GM12878 (cell line): ENCODE measurements at regions not wholly inside any gene's neighbourhood (a gene's known extent, or its start where the extent isn't known, plus 50 kb on each side); places are given as distances from the start of the nearest gene placed in this dataset.
A peak's percentile ranks its signal among the peaks of the same experiment; 100 is the strongest.

Source experiments
- ASH2L ChIP-seq: fragments of 300-600, 200-600 bp; sonication (generic); IDR thresholded peaks from 2 replicates; pipeline ENCODE4 v1.6.1; 2017; ENCODE audit warnings: low read depth, mild to moderate bottlenecking, borderline replicate concordance
- ATF3 ChIP-seq: IDR thresholded peaks from 2 replicates; pipeline ENCODE4 v1.6.1; 2011; ENCODE audit warnings: low read depth, mild to moderate bottlenecking, low read length, moderate library complexity, borderline replicate concordance; ENCODE audit errors: extremely low read depth
- ATF7 ChIP-seq: fragments of 450-650 bp; IDR thresholded peaks from 2 replicates; pipeline ENCODE4 v1.6.1; 2016; ENCODE audit warnings: low read depth, mild to moderate bottlenecking
- CHD1 ChIP-seq: IDR thresholded peaks from 2 replicates; pipeline ENCODE4 v1.6.1; 2012; ENCODE audit warnings: low read depth, low read length, improper control_type of control experiment
- IRF3 ChIP-seq: fragments of 450-650 bp; IDR thresholded peaks from 2 replicates; pipeline ENCODE4 v1.6.1; 2014; ENCODE audit warnings: mild to moderate bottlenecking
- KLF5 ChIP-seq: fragments of 450-650 bp; IDR thresholded peaks from 2 replicates; pipeline ENCODE4 v1.6.1; 2014; ENCODE audit warnings: mild to moderate bottlenecking; ENCODE audit not compliant: partially characterized antibody
- PAX8 ChIP-seq: fragments of 450-650 bp; IDR thresholded peaks from 2 replicates; pipeline ENCODE4 v1.6.1; 2017; ENCODE audit warnings: mild to moderate bottlenecking, moderate library complexity
- PML ChIP-seq: IDR thresholded peaks from 2 replicates; pipeline ENCODE4 v1.6.1; 2012; ENCODE audit warnings: low read length, inconsistent platforms
- POLR2AphosphoS2 ChIP-seq: IDR thresholded peaks from 2 replicates; pipeline ENCODE4 v1.6.1; 2011; ENCODE audit warnings: low read depth, mild to moderate bottlenecking, low read length, improper control_type of control experiment, moderate library complexity
- RFX5 ChIP-seq: IDR thresholded peaks from 2 replicates; pipeline ENCODE4 v1.6.1; 2011; ENCODE audit warnings: low read depth, low read length, improper control_type of control experiment
- SPI1 ChIP-seq: IDR thresholded peaks from 2 replicates; pipeline ENCODE4 v1.6.1; 2011; ENCODE audit warnings: low read depth, mild to moderate bottlenecking, low read length, moderate library complexity, borderline replicate concordance; ENCODE audit not compliant: insufficient read depth
- USF2 ChIP-seq: IDR thresholded peaks from 2 replicates; pipeline ENCODE4 v1.6.1; 2011; ENCODE audit warnings: low read depth, low read length, improper control_type of control experiment, borderline replicate concordance
- WRNIP1 ChIP-seq: IDR thresholded peaks from 2 replicates; pipeline ENCODE4 v1.6.1; 2011; ENCODE audit warnings: low read depth, low read length, improper control_type of control experiment, borderline replicate concordance
- YBX1 ChIP-seq: fragments of 450-650 bp; IDR thresholded peaks from 2 replicates; pipeline ENCODE4 v1.6.1; 2016; ENCODE audit warnings: antibody characterized with exemption
- TF ChIP-seq, protein P1 (sequence below): fragments of 450-650 bp; formaldehyde crosslinking; IDR thresholded peaks from 2 replicates; pipeline ENCODE4 v1.4.0; 2020; ENCODE audit warnings: mild to moderate bottlenecking, moderate library complexity

GRCh38 chr7:125355899-125356298, 426.3 kb upstream of the POT1 start (continued):
- TF ChIP-seq ASH2L (no peak), PAX8 (no peak), RFX5 (no peak), ATF7 (peak; percentile 53), KLF5 (no peak), IRF3 (no peak), POLR2AphosphoS2 (no peak), WRNIP1 (no peak), PML (no peak), USF2 (no peak), SPI1 (no peak), YBX1 (no peak), CHD1 (no peak), ATF3 (no peak)
- TF ChIP-seq, protein P1, sequence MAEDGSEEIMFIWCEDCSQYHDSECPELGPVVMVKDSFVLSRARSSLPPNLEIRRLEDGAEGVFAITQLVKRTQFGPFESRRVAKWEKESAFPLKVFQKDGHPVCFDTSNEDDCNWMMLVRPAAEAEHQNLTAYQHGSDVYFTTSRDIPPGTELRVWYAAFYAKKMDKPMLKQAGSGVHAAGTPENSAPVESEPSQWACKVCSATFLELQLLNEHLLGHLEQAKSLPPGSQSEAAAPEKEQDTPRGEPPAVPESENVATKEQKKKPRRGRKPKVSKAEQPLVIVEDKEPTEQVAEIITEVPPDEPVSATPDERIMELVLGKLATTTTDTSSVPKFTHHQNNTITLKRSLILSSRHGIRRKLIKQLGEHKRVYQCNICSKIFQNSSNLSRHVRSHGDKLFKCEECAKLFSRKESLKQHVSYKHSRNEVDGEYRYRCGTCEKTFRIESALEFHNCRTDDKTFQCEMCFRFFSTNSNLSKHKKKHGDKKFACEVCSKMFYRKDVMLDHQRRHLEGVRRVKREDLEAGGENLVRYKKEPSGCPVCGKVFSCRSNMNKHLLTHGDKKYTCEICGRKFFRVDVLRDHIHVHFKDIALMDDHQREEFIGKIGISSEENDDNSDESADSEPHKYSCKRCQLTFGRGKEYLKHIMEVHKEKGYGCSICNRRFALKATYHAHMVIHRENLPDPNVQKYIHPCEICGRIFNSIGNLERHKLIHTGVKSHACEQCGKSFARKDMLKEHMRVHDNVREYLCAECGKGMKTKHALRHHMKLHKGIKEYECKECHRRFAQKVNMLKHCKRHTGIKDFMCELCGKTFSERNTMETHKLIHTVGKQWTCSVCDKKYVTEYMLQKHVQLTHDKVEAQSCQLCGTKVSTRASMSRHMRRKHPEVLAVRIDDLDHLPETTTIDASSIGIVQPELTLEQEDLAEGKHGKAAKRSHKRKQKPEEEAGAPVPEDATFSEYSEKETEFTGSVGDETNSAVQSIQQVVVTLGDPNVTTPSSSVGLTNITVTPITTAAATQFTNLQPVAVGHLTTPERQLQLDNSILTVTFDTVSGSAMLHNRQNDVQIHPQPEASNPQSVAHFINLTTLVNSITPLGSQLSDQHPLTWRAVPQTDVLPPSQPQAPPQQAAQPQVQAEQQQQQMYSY (CRISPR knock-in tag) = no peak
- TF ChIP-seq, all 136 proteins: peak for 29
